ENCODE measurements at regions not wholly inside any gene's neighbourhood (a gene's known extent, or its start where the extent isn't known, plus 50 kb on each side); places are given as distances from the start of the nearest gene placed in this dataset.
"Not testable (repeated sequence)": the region's sequence is repeated elsewhere in the genome, so short reads cannot be mapped to it uniquely, and the experiment has no call there.

DNA sequence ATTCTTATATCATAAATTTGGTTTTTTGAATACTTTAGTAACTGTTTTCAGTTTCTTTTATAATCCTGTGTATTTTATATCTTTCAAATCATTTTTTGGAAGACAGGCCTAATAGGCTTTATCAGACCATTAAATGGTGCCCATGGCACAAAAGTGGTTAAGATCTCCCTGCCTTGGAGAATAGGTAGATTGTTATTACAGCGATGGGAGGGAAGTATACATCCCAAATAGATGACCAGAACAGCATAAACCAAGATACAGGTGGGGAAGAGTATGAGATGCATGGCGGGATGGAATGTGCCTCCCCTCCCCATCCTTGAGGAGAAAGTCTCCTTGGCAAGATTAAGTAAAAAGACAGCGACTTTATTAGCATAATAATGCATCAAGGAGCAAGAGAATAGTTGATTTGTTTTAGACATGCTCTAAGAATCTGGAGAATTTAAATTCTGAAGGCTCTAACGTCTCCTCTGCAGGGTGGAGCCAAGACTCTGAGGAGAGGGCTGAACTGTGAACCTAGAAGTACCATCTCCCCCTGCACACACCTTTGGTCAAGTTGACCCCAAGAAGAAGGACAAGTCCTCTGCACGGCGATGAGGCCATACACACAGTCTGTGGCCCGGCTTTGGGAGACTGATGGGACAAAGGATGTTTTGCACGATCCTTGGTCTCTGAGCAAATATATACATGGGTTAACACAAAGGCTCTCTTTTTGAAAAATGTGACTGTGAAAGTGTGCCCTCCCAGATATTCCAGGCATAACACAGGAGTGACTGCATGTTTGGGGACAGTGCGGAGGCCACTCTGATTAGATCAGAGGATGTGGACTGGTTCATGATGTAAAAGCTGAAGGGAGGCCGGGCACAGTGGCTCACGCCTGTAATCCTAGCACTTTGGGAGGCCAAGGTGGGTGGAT lies 61.1 kb upstream of the SLC35C1 start:
- DNase-seq (ENCODE audit: low spot score) = no peak
- H3K4me3 ChIP-seq = no peak overlapping the region
- TF ChIP-seq, protein P1, sequence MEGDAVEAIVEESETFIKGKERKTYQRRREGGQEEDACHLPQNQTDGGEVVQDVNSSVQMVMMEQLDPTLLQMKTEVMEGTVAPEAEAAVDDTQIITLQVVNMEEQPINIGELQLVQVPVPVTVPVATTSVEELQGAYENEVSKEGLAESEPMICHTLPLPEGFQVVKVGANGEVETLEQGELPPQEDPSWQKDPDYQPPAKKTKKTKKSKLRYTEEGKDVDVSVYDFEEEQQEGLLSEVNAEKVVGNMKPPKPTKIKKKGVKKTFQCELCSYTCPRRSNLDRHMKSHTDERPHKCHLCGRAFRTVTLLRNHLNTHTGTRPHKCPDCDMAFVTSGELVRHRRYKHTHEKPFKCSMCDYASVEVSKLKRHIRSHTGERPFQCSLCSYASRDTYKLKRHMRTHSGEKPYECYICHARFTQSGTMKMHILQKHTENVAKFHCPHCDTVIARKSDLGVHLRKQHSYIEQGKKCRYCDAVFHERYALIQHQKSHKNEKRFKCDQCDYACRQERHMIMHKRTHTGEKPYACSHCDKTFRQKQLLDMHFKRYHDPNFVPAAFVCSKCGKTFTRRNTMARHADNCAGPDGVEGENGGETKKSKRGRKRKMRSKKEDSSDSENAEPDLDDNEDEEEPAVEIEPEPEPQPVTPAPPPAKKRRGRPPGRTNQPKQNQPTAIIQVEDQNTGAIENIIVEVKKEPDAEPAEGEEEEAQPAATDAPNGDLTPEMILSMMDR (IDR thresholded peaks at IDR 0.05) = no peak
- peak overlapping the region in 1 of 2 donors; percentile 57 for H3K27ac ChIP-seq

DNA sequence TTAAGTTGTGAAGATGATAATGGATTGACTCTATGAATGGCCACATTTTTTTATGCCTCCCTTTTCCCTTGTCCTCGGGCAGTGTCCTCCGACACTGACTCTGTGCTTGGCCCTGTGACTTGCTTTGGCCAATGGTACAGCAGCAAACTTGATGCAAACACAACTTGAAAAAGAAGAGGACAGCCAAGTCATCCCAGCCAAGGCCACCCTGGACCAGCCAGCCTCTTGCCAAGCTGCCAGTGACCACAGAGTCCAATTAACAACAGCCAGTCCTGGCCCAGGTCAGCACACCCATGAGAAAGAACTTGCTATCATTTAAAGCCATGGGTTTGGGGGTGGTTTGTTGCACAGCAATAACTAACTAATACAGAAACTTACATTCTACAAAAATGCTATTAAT lies 63.4 kb upstream of the SLC35C1 start:
- Histone ChIP-seq H3K27ac (no peak overlapping the region), H3K4me3 (no peak overlapping the region)
- TF ChIP-seq, protein P1 (IDR thresholded peaks at IDR 0.05) = no peak
- DNase-seq (ENCODE audit: low spot score) = no peak

DNA sequence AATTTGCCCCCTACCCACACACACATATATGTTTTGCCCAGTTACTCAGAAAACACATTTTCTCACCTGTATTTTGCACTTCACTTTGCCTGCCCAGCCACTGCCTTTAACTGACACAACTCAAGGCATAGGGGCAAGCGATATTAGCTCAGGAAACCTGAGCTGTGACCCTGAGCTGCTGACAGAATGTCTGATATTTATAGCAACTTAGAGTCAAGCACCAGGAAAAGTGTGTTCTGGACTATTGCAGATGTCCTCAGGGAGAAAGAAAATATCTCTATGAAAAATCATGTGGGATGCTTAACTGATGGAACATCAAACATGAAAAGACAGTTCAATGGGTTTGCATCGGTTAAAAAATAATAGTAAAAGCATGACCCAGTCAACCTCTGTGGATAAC lies 63.9 kb upstream of the SLC35C1 start:
- no peak for DNase-seq (ENCODE audit: low spot score)

DNA sequence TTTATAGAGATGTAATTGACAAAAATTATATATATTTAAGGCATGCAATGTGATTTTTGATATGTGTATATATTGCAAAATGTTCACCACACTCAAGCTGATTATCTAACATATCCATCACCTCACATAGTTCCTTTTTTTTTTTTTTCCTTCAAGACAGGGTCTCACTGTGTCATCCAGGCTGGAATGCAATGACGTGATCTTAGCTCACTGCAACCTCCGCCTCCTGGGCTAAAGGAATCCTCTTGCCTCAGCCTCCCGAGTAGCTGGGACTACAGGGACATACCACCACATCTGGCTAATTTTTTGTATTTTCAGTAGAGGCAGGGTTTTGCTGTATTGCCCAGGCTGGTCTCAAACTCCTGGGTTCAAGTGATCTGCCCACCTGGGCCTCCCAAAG lies 65.1 kb upstream of the SLC35C1 start:
- DNase-seq (ENCODE audit: low spot score) = no peak
- TF ChIP-seq, protein P1 (IDR thresholded peaks at IDR 0.05) = no peak
- Histone ChIP-seq H3K4me3 (no peak overlapping the region), H3K27ac (no peak overlapping the region)

More for the DNA sequence above, 63.9 kb upstream of the SLC35C1 start:
- Histone ChIP-seq H3K4me3 (no peak overlapping the region), H3K27ac (no peak overlapping the region)
- TF ChIP-seq, protein P1 (IDR thresholded peaks at IDR 0.05) = no peak

GRCh38 chr11:45739071-45739470 lies 65.9 kb upstream of the SLC35C1 start:
- not testable (repeated sequence) for H3K4me3 ChIP-seq; H3K27ac ChIP-seq; DNase-seq (ENCODE audit: low spot score)

DNA sequence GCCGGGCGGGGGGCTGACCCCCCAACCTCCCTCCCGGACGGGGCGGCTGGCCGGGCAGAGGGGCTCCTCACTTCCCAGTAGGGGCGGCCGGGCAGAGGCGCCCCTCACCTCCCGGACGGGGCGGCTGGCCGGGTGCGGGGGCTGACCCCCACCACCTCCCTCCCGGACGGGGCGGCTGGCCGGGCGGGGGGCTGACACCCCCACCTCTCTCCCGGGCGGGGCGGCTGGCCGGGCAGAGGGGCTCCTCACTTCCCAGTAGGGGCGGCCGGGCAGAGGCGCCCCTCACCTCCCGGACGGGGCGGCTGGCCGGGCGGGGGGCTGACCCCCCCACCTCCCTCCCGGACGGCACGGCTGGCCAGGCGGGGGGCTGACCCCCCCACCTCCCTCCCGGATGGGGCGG lies 66.8 kb upstream of the SLC35C1 start:
- not testable (repeated sequence) for H3K4me3 ChIP-seq; DNase-seq (ENCODE audit: low spot score); H3K27ac ChIP-seq

- no peak for DNase-seq (ENCODE audit: low spot score)
- no peak overlapping the region for H3K27ac ChIP-seq
- TF ChIP-seq, protein P1 (IDR thresholded peaks at IDR 0.05) = no peak
- H3K4me3 ChIP-seq = no peak overlapping the region
These were observed 67.9 kb upstream of the SLC35C1 start for GRCh38 chr11:45737056-45737455.

- DNase-seq (ENCODE audit: low spot score) = no peak
- Histone ChIP-seq H3K4me3 (no peak overlapping the region), H3K27ac (no peak overlapping the region)
- TF ChIP-seq, protein P1 (IDR thresholded peaks at IDR 0.05) = no peak
These were observed 68.5 kb upstream of the SLC35C1 start for GRCh38 chr11:45736424-45736823.

All from coronary artery (tissue), 2 donors.